ENCODE measurements at regions not wholly inside any gene's neighbourhood (a gene's known extent, or its start where the extent isn't known, plus 50 kb on each side); places are given as distances from the start of the nearest gene placed in this dataset.

DNA sequence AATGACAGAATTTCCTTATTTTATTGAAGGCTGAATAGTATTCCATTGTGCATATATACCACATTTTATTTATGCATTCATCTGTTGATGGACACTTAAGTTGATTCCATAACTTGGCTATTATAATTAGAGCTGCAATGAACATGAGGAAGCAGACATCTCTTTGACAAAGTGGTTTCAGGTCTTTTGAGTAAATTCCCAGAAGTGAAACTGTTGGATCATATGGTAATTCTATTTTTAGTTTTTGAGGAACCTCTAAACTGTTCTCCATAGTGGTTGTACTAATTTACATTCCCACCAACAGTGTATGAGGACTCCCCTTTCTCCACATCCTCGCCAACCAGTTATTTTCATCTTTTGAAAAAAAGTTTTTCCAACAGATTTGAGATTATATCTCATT is 77.5 kb downstream of the TMEM200C start:
- Histone ChIP-seq H3K9me3 (ENCODE audit: low read depth, low read length, poor library complexity, severe bottlenecking) (no peaks in the 10 kb centered on the region), H3K4me1 (ENCODE audit: insufficient read depth, low read length, poor library complexity, severe bottlenecking) (no peaks in the 10 kb centered on the region), H3K27ac (ENCODE audit: low read depth, low read length, poor library complexity, severe bottlenecking) (no peak overlapping the region), H3K36me3 (ENCODE audit: insufficient read depth, low read length, poor library complexity, severe bottlenecking) (no peaks in the 10 kb centered on the region), H3K4me3 (ENCODE audit: low read depth, low read length, poor library complexity, severe bottlenecking) (no peak overlapping the region), H3K27me3 (replicated peaks; ENCODE audit: insufficient read depth, low read depth, low read length, poor library complexity) (no peaks in the 10 kb centered on the region)
- no peak for DNase-seq (ENCODE audit: low spot score)
- intact Hi-C loops (cut with micrococcal nuclease; ENCODE audit: unreplicated experiment) = no loop called here
- CTCF ChIA-PET = no interaction called here
- POLR2A ChIA-PET (ENCODE audit: low non-redundant PET) = no interaction called here
- no peak for TF ChIP-seq EZH2 (IDR thresholded peaks at IDR 0.05; ENCODE audit: borderline replicate concordance, low read depth, low read length, poor library complexity, severe bottlenecking)
- TF ChIP-seq, protein P1, sequence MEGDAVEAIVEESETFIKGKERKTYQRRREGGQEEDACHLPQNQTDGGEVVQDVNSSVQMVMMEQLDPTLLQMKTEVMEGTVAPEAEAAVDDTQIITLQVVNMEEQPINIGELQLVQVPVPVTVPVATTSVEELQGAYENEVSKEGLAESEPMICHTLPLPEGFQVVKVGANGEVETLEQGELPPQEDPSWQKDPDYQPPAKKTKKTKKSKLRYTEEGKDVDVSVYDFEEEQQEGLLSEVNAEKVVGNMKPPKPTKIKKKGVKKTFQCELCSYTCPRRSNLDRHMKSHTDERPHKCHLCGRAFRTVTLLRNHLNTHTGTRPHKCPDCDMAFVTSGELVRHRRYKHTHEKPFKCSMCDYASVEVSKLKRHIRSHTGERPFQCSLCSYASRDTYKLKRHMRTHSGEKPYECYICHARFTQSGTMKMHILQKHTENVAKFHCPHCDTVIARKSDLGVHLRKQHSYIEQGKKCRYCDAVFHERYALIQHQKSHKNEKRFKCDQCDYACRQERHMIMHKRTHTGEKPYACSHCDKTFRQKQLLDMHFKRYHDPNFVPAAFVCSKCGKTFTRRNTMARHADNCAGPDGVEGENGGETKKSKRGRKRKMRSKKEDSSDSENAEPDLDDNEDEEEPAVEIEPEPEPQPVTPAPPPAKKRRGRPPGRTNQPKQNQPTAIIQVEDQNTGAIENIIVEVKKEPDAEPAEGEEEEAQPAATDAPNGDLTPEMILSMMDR (conservative IDR thresholded peaks at IDR 0.05; ENCODE audit: low read depth, low read length) = no peak
- BruUV-seq (replicated peaks) = no TSS peak

DNA sequence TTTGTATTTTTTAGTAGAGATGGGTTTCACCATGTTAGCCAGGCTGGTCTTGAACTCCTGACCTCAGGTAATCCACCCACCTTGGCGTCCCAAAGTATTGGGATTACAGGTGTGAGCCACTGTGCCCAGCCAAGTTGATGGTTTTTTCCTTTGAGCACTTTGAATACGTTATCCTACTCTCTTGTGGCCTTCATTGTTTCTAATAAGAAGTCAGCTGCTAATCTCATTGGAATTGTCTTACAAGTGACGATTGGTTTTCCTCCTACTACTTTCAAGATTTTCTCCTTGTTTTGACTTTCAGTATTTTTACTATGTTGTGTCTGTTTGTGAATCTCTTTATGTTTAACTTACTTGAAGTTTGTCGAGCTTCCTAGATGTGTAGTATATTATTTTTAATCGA is 88.5 kb downstream of the TMEM200C start:
- TF ChIP-seq EZH2 (IDR thresholded peaks at IDR 0.05; ENCODE audit: borderline replicate concordance, low read depth, low read length, poor library complexity, severe bottlenecking) = no peak
- TF ChIP-seq, protein P1 (conservative IDR thresholded peaks at IDR 0.05; ENCODE audit: low read depth, low read length) = no peak
- DNase-seq (ENCODE audit: low spot score) = no peak

DNA sequence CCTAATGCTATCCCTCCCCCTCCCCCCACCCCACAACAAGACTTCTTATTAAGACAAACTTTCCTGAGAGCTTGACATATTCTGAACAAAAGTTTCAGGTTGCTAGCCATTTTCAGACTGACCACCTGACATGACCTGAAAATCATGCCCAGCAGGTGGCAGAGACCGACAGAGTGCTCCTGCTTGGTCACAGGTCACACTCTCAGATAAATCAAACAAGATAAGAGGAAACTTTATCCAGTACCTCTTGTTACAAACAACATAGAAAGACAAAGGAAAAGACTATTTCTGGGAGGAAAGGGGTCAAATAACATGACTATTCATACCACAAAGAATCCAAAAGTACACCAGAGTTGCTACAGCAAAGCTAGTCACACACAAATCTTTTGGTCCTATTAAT is 107.4 kb downstream of the TMEM200C start:
- ChIA-PET CTCF (no interaction called here), POLR2A (ENCODE audit: low non-redundant PET) (no interaction called here)
- no TSS peak for BruUV-seq (replicated peaks)
- DNase-seq (ENCODE audit: low spot score) = no peak
- no peaks in the 10 kb centered on the region for H3K4me1 ChIP-seq (ENCODE audit: insufficient read depth, low read length, poor library complexity, severe bottlenecking)
- H3K27me3 ChIP-seq (replicated peaks; ENCODE audit: insufficient read depth, low read depth, low read length, poor library complexity) = no peaks in the 10 kb centered on the region
- intact Hi-C loops (cut with micrococcal nuclease; ENCODE audit: unreplicated experiment) = no loop called here
- no peak overlapping the region for H3K4me3 ChIP-seq (ENCODE audit: low read depth, low read length, poor library complexity, severe bottlenecking)
- no peaks in the 10 kb centered on the region for H3K36me3 ChIP-seq (ENCODE audit: insufficient read depth, low read length, poor library complexity, severe bottlenecking)
- no peak for TF ChIP-seq EZH2 (IDR thresholded peaks at IDR 0.05; ENCODE audit: borderline replicate concordance, low read depth, low read length, poor library complexity, severe bottlenecking)
- TF ChIP-seq, protein P1 (conservative IDR thresholded peaks at IDR 0.05; ENCODE audit: low read depth, low read length) = no peak
- H3K27ac ChIP-seq (ENCODE audit: low read depth, low read length, poor library complexity, severe bottlenecking) = no peak overlapping the region
- H3K9me3 ChIP-seq (ENCODE audit: low read depth, low read length, poor library complexity, severe bottlenecking) = peaks cover 19% of the 10 kb centered on the region

More for the DNA sequence above, 88.5 kb downstream of the TMEM200C start:
- no peaks in the 10 kb centered on the region for H3K27me3 ChIP-seq (replicated peaks; ENCODE audit: insufficient read depth, low read depth, low read length, poor library complexity)
- no peaks in the 10 kb centered on the region for H3K36me3 ChIP-seq (ENCODE audit: insufficient read depth, low read length, poor library complexity, severe bottlenecking)
- CTCF ChIA-PET = no interaction called here
- POLR2A ChIA-PET (ENCODE audit: low non-redundant PET) = no interaction called here
- H3K9me3 ChIP-seq (ENCODE audit: low read depth, low read length, poor library complexity, severe bottlenecking) = peaks cover 39% of the 10 kb centered on the region
- intact Hi-C loops (cut with micrococcal nuclease; ENCODE audit: unreplicated experiment) = no loop called here
- H3K4me1 ChIP-seq (ENCODE audit: insufficient read depth, low read length, poor library complexity, severe bottlenecking) = no peaks in the 10 kb centered on the region
- no peak overlapping the region for H3K4me3 ChIP-seq (ENCODE audit: low read depth, low read length, poor library complexity, severe bottlenecking)
- H3K27ac ChIP-seq (ENCODE audit: low read depth, low read length, poor library complexity, severe bottlenecking) = no peak overlapping the region
- BruUV-seq (replicated peaks) = no TSS peak
